OCI-M2 (cell line): ENCODE measurements at regions not wholly inside any gene's neighbourhood (a gene's known extent, or its start where the extent isn't known, plus 50 kb on each side); places are given as distances from the start of the nearest gene placed in this dataset.
"Not testable (repeated sequence)": the region's sequence is repeated elsewhere in the genome, so short reads cannot be mapped to it uniquely, and the experiment has no call there.

Experiments used
- DNase-seq: peaks from one replicate; lab custom pipeline; 2025; ENCODE audit not compliant: unreplicated experiment; lab: John Stamatoyannopoulos, UW

GRCh38 chr9:135195975-135196374 is 108.5 kb downstream of the OLFM1 start:
- DNase-seq = not testable (repeated sequence)

GRCh38 chr9:135196474-135196873 is 109.0 kb downstream of the OLFM1 start:
- no peak for DNase-seq

DNA sequence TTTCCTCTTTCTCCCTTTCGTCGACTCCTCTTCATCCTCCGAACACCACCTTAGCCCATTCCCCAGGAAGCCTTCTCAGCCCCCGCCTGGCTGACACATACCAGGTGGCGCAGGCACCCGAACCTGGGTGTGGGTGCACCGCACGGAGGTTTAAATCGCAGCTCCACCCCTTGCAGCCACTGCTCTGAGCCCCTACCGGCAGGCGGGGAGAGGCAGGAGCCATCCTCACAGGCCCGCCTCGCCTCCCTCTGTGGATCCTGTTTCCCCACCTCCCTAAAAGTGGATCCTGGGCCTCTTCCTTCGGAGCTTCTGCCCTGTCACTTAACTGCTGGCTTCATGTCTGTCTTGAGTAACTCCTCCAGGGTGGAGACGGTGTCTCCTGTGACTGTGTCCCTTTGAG is 110.7 kb downstream of the OLFM1 start:
- no peak for DNase-seq

DNA sequence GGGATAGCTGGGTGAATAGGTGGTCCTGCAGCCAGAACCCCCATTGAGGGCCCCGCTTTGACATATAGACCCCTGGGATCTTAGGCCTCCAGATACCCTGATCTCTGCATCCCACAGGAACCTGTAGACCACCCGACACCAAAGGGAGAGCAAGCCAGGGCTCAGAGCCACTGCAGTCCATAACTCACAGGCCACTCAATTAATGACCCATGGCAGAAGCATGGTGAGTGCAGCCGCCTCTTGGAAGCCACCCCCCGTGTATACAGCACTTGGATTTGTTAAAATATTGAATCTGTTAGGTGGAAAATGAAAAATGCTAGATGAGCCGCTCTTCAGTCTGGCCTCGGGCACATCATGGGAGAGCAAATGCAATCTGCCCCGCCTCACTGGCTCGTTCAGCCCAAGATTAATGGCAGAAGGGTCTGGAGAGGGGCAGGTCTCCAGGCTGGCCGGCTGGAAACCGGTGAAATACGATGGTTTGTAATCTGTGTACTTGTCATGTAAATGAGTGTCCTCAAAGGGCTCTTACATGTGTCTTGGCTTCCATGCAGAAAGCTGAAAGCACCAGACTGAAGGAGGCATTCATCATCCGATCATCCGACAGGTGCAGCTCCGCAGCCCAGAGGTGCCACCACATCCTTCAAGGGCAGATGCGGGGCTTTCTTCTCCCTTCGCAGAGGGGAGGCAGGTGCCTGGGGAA is 111.3 kb downstream of the OLFM1 start:
- no peak for DNase-seq

DNA sequence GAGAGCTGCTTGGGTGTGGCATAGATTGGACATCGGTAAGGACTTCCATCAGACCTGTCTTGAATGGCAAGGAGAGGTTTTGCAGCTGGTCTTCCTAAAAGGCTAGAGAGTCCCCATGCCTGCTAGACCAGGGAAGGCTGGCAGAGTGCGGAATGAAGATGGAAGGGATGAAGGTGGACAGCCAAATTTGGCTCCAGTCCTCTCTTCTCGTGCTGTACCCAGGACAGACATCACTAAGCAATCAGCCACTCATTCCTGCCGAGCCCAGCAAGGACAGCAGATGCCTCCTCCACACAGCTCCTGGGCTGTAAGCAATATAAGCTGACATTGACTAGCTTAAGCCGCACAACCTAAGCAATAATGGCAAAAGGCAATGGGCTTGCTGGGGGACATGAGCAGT is 112.0 kb downstream of the OLFM1 start:
- no peak for DNase-seq

DNA sequence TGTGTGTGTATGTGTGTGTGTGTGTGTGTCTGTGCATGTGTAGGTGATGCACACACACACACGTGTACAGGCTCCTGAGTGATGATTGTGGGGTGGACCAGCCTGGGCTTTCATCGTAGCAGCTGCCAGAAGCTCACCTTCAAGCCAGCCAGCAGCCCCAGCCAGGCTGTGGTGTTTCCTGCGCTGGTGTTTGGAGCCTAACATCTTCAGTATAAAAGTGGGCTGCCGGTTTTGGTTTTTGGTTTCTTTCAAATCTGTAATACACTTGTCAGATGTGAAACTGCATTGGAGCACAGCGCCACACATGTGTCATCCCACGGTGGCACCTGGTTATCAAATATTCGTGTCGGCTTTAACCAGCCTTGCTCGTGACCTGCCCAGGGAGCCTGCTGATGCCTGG is 114.2 kb downstream of the OLFM1 start:
- DNase-seq = no peak

DNA sequence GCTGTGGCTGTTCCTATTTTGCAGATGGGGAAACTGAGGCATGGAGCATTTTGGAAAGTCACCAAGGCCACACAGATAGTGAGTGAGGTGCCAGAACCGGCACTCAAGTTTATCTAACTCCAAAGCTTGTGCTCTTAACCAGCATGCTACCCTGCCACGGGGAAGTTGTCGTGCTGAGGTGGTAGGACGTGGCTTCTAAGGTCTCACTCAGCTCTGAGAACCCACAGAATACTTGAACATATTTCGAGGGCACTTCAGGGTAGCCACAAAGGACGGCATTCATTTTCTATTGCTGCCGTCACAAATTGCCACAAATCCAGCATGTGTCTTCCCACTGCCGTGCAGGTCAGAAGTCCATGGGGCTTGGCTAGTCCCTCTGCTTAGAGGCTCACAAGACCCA is 116.7 kb downstream of the OLFM1 start:
- DNase-seq = no peak

- no peak for DNase-seq
Measured at GRCh38 chr9:135209136-135209535, 121.7 kb downstream of the OLFM1 start.

DNA sequence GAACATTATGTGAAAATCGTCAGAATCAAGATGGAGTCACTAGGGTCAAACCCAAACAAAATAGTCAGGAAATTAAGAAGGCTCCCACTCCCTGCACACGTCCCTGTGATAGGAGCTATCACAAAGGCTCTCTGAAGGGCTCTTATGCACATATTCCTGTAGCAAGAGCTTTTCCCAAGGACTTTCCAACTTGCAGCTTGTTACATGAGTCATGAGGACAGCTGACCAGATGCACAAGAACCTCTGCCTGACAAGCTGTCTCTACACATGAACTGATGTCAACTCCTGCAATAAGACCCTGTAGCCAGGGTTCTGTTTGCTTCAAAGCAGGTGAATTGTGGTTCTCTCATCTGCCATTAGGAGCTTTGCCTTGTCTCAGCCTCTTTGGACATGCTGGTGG is 122.4 kb downstream of the OLFM1 start:
- DNase-seq = no peak

GRCh38 chr9:135210676-135211523 is 123.4 kb downstream of the OLFM1 start:
- DNase-seq = no peak

GRCh38 chr9:135211524-135211890 is 124.0 kb downstream of the OLFM1 start:
- DNase-seq = no peak

DNA sequence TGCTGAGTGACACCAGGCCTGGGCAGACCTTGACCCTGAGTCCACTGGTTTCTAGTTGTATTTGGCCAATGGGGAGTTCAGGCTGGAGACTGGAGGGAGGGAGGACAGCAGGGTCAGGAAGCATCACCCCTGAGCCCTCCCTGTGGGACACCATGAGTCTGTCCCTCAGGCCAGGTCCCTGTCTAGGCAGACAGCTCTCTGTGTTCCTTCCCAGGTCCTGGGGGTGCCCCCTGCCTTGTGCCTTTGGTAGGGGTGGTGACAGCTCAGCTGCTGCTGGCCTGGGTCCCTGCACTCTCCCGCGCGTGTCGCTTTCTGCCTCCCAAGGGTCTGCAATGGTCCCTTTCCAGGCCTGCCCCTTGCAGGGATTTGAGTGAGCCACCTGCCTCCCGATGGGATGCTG is 125.5 kb downstream of the OLFM1 start:
- DNase-seq = no peak

GRCh38 chr9:135213566-135213965 is 126.1 kb downstream of the OLFM1 start:
- DNase-seq = no peak

GRCh38 chr9:135214054-135214640 is 126.7 kb downstream of the OLFM1 start:
- no peak for DNase-seq

DNA sequence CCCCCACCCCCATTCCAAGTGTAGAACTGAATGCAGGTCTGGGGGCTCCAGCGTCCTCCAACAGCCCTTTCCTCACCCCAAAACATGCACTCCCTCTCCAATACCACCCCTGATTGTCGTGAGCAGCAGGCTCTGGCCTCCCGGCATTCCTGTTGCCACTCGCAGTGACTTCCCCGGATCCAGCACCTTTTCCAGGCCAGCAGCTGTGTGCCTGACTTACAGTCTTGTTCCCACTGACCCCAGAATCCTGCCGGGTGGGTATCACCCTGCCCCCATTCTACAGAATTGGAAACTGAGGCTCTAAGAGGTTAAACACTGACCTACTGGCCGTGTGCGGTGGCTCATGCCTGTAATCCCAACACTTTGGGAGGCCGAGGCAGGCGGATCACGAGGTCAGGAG is 127.2 kb downstream of the OLFM1 start:
- DNase-seq = no peak

DNA sequence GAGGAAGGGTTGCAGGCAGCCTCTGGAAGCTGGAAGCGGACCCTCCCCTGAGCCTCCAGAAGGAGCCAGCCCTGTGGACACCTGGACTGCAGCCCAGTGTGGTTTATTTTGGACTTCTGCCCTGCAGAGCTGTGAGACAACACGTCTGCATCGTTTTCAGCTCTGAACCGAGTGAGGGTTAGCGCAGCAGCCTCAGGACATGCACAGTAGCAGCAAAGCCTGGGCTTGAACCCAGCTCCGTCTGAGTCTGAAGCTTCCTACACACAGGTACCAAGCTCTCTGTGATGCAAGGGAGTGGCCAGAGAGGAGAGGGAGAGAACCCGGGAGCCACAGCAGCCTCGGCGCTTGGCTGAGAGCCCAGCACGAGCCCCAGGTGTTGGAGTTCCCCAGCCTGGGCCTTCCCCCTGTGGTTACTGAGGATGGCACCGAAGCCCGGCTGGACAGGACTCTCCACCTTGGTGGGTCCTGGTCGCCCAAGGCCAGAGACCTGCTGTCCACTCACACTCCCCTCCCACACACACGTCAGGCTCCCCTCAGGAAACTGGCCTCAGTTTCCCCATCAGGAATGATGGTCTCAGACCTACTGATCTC is 128.2 kb downstream of the OLFM1 start:
- DNase-seq = no peak

DNA sequence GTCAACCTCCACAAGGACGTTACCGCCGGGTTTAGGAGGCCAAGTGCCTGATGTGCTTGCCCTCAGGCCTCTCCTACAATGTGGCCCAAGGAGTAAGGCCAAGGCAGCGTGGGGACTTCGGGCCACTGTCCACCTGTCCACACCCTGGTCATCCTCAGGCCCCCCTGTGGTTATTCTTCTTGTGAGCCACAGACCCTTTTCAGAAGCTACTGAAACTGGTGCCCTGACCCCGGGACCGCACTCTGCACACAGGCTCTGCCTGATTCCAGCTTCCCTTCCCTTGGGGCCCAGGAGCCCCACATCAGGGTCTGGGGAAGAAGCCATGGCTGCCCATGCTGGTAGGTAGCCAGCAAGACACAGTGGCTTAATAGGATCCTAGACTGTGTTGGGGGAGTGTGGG is 128.8 kb downstream of the OLFM1 start:
- DNase-seq = no peak

- no peak for DNase-seq
Measured at GRCh38 chr9:135216791-135217441, 129.4 kb downstream of the OLFM1 start.

- no peak for DNase-seq
Measured at GRCh38 chr9:135217836-135218235, 130.4 kb downstream of the OLFM1 start.

DNA sequence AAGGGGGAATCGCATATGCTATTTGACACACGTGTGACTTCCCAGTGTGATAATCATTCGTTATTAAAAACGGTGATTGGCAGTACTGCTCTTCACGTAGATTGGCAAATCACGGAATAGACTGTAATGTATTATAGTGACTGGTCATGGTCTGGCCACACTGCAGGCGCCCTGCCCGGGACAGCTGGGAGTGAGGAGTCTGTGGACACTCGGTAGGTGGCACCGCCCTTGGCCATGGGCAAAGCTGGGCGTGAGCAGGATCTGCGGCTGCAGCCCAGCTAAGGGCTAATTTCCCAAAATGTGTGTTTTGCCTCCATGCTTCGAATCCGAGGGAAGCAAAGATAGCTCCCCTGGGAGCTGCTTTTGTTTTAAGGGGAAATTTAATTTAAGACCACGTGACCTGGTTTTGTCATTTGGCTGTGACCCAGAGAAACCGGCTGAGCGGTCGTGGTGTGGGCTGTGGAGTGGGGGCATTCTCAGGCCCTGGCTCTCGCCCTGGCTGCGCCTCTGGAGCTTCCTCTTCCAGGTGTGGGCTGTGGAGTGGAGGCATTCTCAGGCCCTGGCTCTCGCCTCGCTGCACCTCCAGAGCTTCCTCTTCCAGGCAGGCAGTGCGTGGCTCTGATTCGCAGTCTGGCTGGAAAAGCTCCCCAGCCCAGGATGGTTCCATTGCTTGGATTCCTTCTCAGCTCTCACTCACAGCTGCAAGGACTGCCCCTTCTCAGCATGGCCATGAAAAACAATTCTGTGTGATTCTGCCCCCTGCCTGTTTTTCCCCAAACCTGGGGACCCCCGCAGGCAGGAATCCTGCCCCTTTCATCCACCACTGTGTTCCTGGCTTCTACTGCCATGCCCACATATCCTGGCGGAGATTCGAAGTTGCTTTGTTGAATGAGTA is 131.1 kb downstream of the OLFM1 start:
- no peak for DNase-seq
